ENCODE measurements at regions not wholly inside any gene's neighbourhood (a gene's known extent, or its start where the extent isn't known, plus 50 kb on each side); places are given as distances from the start of the nearest gene placed in this dataset.

GRCh38 chr3:194865061-194865460 lies 179.4 kb downstream of the FAM43A start:
- TF ChIP-seq, protein P1, sequence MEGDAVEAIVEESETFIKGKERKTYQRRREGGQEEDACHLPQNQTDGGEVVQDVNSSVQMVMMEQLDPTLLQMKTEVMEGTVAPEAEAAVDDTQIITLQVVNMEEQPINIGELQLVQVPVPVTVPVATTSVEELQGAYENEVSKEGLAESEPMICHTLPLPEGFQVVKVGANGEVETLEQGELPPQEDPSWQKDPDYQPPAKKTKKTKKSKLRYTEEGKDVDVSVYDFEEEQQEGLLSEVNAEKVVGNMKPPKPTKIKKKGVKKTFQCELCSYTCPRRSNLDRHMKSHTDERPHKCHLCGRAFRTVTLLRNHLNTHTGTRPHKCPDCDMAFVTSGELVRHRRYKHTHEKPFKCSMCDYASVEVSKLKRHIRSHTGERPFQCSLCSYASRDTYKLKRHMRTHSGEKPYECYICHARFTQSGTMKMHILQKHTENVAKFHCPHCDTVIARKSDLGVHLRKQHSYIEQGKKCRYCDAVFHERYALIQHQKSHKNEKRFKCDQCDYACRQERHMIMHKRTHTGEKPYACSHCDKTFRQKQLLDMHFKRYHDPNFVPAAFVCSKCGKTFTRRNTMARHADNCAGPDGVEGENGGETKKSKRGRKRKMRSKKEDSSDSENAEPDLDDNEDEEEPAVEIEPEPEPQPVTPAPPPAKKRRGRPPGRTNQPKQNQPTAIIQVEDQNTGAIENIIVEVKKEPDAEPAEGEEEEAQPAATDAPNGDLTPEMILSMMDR (conservative IDR thresholded peaks at IDR 0.05): no peak
- no peak for TF ChIP-seq EZH2 (IDR thresholded peaks at IDR 0.05; ENCODE audit: low read depth)
